Lower leg skin (tissue), 3 donors: ENCODE measurements at regions not wholly inside any gene's neighbourhood (a gene's known extent, or its start where the extent isn't known, plus 50 kb on each side); places are given as distances from the start of the nearest gene placed in this dataset.
"Not testable (repeated sequence)": the region's sequence is repeated elsewhere in the genome, so short reads cannot be mapped to it uniquely, and the experiment has no call there.

Source experiments
- POLR2A ChIP-seq, 2 donors: fragments of 450-650 bp; IDR thresholded peaks; one replicate each; pipeline ENCODE4 v1.6.1; 2016 to 2017; ENCODE audit warnings: antibody characterized with exemption in 2 of 2, mild to moderate bottlenecking in 1 of 2, moderate library complexity in 1 of 2
- TF ChIP-seq, protein P1 (sequence below), 3 donors: fragments of 450-650 bp; IDR thresholded peaks; one replicate each; pipeline ENCODE4 v1.5.1; 2016; ENCODE audit warnings: antibody characterized with exemption in 3 of 3, mild to moderate bottlenecking in 3 of 3, moderate library complexity in 2 of 3

DNA sequence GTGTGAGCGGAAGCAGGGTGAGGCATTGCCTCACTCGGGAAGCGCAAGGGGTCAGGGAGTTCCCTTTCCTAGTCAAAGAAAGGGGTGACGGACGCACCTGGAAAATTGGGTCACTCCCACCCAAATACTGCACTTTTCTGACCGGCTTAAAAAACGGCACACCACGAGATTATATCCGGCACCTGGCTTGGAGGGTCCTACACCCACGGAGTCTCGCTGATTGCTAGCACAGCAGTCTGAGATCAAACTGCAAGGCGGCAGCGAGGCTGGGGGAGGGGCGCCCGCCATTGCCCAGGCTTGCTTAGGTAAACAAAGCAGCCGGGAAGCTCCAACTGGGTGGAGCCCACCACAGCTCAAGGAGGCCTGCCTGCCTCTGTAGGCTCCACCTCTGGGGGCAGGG is 171.9 kb downstream of the CPEB2 start:
- TF ChIP-seq, protein P1, sequence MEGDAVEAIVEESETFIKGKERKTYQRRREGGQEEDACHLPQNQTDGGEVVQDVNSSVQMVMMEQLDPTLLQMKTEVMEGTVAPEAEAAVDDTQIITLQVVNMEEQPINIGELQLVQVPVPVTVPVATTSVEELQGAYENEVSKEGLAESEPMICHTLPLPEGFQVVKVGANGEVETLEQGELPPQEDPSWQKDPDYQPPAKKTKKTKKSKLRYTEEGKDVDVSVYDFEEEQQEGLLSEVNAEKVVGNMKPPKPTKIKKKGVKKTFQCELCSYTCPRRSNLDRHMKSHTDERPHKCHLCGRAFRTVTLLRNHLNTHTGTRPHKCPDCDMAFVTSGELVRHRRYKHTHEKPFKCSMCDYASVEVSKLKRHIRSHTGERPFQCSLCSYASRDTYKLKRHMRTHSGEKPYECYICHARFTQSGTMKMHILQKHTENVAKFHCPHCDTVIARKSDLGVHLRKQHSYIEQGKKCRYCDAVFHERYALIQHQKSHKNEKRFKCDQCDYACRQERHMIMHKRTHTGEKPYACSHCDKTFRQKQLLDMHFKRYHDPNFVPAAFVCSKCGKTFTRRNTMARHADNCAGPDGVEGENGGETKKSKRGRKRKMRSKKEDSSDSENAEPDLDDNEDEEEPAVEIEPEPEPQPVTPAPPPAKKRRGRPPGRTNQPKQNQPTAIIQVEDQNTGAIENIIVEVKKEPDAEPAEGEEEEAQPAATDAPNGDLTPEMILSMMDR (IDR thresholded peaks at IDR 0.05): not testable (repeated sequence)
- TF ChIP-seq POLR2A (IDR thresholded peaks at IDR 0.05): not testable (repeated sequence)
